WI38 (cell line): ENCODE measurements at regions not wholly inside any gene's neighbourhood (a gene's known extent, or its start where the extent isn't known, plus 50 kb on each side); places are given as distances from the start of the nearest gene placed in this dataset.

Experiments used
- H3K4me3 ChIP-seq: 2 replicates; pipeline ENCODE4 v1.5.1; 2011; ENCODE audit warnings: low read depth, mild to moderate bottlenecking, control low read depth, low read length
- TF ChIP-seq, protein P1 (sequence below): IDR thresholded peaks from 2 replicates; pipeline ENCODE4 v1.5.1; 2012; ENCODE audit warnings: low read depth, mild to moderate bottlenecking, control low read depth, low read length

DNA sequence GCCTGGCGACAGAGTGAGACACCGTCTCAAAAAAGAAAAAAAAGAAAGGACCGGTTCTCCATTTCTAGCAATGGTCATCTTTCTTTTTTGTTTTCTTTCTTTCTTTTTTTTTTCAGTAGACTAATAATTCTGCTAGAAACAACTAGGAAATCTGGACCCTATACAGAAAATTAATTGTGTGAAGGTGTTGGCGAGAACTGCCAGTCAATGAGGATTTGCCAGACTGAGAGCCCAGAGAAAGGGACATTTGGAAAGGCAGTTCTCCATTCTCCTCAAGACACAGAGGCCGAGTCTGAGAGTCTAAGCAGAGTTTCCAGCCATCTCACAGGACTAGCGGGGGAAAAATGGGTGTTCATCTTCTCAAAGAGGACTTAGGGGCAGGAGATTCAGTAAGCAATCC, 123.6 kb upstream of the GPC1 start:
- no peak overlapping the region for H3K4me3 ChIP-seq
- TF ChIP-seq, protein P1, sequence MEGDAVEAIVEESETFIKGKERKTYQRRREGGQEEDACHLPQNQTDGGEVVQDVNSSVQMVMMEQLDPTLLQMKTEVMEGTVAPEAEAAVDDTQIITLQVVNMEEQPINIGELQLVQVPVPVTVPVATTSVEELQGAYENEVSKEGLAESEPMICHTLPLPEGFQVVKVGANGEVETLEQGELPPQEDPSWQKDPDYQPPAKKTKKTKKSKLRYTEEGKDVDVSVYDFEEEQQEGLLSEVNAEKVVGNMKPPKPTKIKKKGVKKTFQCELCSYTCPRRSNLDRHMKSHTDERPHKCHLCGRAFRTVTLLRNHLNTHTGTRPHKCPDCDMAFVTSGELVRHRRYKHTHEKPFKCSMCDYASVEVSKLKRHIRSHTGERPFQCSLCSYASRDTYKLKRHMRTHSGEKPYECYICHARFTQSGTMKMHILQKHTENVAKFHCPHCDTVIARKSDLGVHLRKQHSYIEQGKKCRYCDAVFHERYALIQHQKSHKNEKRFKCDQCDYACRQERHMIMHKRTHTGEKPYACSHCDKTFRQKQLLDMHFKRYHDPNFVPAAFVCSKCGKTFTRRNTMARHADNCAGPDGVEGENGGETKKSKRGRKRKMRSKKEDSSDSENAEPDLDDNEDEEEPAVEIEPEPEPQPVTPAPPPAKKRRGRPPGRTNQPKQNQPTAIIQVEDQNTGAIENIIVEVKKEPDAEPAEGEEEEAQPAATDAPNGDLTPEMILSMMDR = no peak

DNA sequence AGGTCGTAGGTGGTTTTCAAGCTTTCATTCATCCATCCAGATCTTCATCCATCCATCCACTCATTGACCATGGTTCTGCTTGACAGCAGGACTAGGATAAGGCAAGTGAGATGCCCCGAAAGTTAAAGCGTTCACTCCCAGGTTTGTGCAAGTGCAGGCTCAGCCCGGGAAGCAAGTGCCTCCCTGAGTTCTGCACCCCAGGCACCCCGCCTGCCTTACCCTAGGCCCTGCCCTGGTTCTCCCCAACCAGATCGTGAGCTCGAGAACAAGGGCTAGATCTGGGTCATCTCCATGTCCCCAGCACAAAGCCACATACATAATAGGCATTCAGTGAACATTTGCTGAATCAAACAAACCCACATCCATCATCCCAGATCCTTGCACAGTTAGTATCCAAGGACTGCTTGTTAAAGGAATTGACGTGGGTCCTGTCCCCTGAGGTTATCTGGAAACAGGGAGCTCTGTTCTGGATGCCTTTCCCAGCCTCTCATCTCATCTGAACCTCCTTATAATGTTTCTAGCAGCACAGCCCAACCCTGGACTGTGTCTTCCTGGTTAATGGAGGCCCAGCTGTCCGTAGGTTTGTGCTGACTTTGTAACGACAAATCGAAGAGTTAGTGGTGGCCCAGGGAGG, 116.1 kb upstream of the GPC1 start:
- H3K4me3 ChIP-seq = no peak overlapping the region
- TF ChIP-seq, protein P1 = no peak

DNA sequence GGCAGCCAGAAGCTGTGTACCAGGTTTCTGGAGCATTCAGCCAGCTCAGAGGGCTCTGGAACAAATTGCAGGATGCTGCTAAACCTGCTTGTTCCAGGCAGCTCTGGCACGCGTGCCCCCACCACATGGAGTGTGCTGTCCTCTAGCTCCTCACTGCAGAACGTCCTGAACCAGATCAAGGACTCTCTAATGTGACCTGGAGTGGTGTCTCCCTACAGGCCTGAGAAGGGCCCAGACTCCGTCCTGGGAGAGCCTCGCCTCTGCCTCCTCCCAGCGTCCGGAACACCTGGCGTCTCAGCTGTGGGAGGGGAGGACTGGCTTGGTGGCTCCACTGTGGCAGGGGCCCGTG, 115.6 kb upstream of the GPC1 start:
- no peak overlapping the region for H3K4me3 ChIP-seq
- TF ChIP-seq, protein P1 = no peak

DNA sequence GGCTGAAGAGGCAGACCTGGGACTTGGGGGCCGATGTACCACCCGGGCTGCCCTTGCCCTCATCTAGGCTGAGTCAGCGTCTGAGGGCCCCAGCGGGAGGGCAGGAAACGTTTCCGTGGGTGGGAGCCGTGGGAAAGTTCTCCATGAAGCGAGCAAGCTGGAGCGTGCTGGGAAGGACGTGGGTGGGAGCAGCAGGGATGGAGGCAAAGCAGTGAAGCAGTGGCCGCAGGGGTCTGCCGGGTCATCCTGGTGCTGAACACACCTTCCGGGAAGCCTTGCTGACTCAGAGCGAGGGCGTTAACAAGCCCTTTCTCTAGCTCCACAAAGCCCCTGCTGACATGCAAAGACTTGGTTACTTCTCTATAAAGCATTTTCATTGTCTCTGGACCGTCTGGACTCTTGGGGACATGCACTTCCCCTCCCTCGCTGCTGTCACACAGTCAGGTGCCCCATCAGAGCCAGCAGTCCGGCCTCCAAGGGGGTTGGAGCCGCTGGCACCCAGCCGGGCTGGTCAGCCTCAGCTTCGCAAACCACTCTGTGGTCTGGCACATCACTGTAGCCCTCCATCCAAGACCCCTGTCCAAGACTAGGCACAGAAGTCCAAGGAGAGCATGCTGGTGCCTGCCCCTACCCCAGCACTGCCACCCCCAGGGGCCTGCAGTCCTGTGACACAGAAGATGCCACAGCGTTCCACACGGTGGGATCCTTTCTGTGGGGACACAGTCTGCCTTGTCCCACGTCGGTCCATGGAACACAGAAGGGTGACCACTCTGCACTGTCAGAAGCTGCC, 115.1 kb upstream of the GPC1 start:
- TF ChIP-seq, protein P1 = no peak
- no peak overlapping the region for H3K4me3 ChIP-seq

DNA sequence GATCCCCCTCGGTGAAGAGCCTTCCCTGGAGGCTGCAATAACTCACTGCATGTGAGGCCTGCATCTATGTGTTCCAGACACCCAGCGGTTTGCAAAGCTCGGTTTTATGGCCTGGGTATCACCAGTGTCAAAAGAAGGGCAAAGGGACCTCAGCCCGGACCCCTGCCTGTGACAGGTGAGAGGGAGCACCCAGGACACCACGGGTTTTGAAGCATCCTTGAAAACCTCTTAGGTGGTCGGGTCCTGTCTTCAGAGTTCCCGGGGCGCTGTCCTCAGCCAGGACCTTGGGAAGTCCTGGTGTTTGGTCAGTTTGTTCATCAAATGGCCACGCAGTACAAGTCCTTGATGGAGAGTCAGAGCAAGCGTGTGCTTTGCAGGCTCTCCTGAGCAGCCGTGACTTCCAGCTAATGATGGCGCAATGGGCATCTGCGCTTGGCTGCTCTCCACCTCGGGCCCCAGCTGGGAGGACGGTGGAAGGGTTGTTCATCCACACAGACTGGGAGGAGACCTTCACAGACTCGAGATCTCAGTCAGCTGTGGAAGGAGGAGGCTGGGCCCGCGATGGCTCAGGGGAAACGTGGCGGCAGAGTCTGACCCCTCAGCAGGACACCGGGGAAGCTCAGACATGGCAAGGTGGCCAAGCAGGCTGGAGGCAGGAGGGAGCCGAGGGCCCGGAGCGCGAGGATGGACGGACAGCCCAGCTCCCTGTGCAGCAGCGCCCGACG, 113.1 kb upstream of the GPC1 start:
- TF ChIP-seq, protein P1 = no peak
- no peak overlapping the region for H3K4me3 ChIP-seq

DNA sequence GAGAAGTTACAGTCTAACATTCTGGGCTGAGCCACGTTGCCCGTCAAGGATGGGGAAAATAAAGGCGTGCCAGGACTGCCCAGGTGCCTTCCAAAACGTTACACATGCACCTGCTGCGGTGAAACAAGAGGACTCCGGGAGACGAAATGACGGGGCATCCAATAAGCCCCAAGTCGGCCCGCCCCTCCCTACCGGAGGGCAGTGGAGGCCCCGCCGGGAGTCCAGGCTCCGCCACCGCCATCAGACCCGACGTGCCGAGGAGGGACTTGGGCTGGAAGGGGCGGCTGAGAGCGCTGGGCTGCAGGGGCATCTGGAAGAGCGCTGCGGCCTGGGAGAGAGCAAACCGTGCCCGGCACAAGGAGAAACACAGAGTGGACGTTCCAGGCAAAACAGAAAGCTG, 112.5 kb upstream of the GPC1 start:
- TF ChIP-seq, protein P1 = no peak
- H3K4me3 ChIP-seq = no peak overlapping the region
